SK-N-MC (cell line): ENCODE measurements at regions not wholly inside any gene's neighbourhood (a gene's known extent, or its start where the extent isn't known, plus 50 kb on each side); places are given as distances from the start of the nearest gene placed in this dataset.

ENCODE experiments used
- EZH2 ChIP-seq: fragments of 200-600 bp; sonication (generic); IDR thresholded peaks from one replicate; pipeline ENCODE4 v1.6.1; 2017; ENCODE audit warnings: antibody characterized with exemption
- FOXP2 ChIP-seq: optimal IDR thresholded peaks from 2 replicates; pipeline ENCODE3; 2011; ENCODE audit warnings: mild to moderate bottlenecking, moderate library complexity; ENCODE audit not compliant: insufficient read depth; ENCODE audit errors: extremely low read length, control extremely low read depth
- POLR2AphosphoS5 ChIP-seq: IDR thresholded peaks from 2 replicates; pipeline ENCODE4 v1.6.1; 2012; ENCODE audit warnings: mild to moderate bottlenecking, low read depth, low read length, borderline replicate concordance

GRCh38 chr10:71006506-71006905 is 118.1 kb upstream of the PCBD1 start:
- TF ChIP-seq POLR2AphosphoS5 (no peak), EZH2 (no peak), FOXP2 (no peak)
